RWPE1 (cell line): ENCODE measurements at regions not wholly inside any gene's neighbourhood (a gene's known extent, or its start where the extent isn't known, plus 50 kb on each side); places are given as distances from the start of the nearest gene placed in this dataset.
A peak's percentile ranks its signal among the peaks of the same experiment; 100 is the strongest.

ENCODE experiments used
- CTCF ChIA-PET: fragments of 350-600 bp; sonication (Branson Sonifier 250); formaldehyde crosslinking; extraction: SDS; loops from one replicate; lab custom pipeline; 2021; lab: Yijun Ruan, JAX
- POLR2A ChIA-PET: fragments of 400-600 bp; formaldehyde crosslinking; extraction: SDS; loops from one replicate; lab custom pipeline; 2020; ENCODE audit warnings: antibody characterized with exemption; ENCODE audit not compliant: low non-redundant PET; lab: Yijun Ruan, JAX
- DNase-seq: peaks from one replicate; pipeline ENCODE4 v3.0.0; 2012; ENCODE audit warnings: low spot score
- H3K27ac ChIP-seq: fragments of 450-650 bp; 2 replicates; pipeline ENCODE4 v1.5.1; 2017
- CTCF ChIP-seq: fragments of 450-650 bp; conservative IDR thresholded peaks from 2 replicates; pipeline ENCODE4 v1.5.1; 2017; ENCODE audit warnings: low read depth, mild to moderate bottlenecking

- ChIA-PET POLR2A (no interaction called here), CTCF (interaction anchor here (0.5 kb wide), 1 partner anchor 295 kb away, joined by 3 read pairs; no protein-coding TSS in a partner anchor)
- peak overlapping the region; percentile 77 for H3K27ac ChIP-seq
- DNase-seq = peak; percentile 89
- no peak for TF ChIP-seq CTCF
Observed at GRCh38 chr1:94727846-94728715, 92.1 kb upstream of the SLC44A3 start.

GRCh38 chr1:94726981-94727685 lies 93.0 kb upstream of the SLC44A3 start:
- CTCF ChIA-PET = no interaction called here
- POLR2A ChIA-PET = no interaction called here
- DNase-seq = no peak
- H3K27ac ChIP-seq = peak overlapping the region; percentile 68
- TF ChIP-seq CTCF = no peak

GRCh38 chr1:94725566-94725965 lies 94.6 kb upstream of the SLC44A3 start:
- POLR2A ChIA-PET = no interaction called here
- no peak for TF ChIP-seq CTCF
- no peak for DNase-seq
- CTCF ChIA-PET = no interaction called here
- no peak overlapping the region for H3K27ac ChIP-seq

- CTCF ChIA-PET = interaction anchor here (0.6 kb wide), 1 partner anchor 27 kb away, joined by 3 read pairs; no protein-coding TSS in a partner anchor
- no peak for DNase-seq
- no peak for TF ChIP-seq CTCF
- no peak overlapping the region for H3K27ac ChIP-seq
- POLR2A ChIA-PET = no interaction called here
Observed at GRCh38 chr1:94723894-94724293, 96.3 kb upstream of the SLC44A3 start.

GRCh38 chr1:94723463-94723862 lies 96.7 kb upstream of the SLC44A3 start:
- DNase-seq = no peak

More at GRCh38 chr1:94723463-94723862, 96.7 kb upstream of the SLC44A3 start:
- ChIA-PET POLR2A (no interaction called here), CTCF (interaction anchor here (0.6 kb wide), 1 partner anchor 26 kb away, joined by 3 read pairs; no protein-coding TSS in a partner anchor)
- no peak for TF ChIP-seq CTCF
- H3K27ac ChIP-seq = no peak overlapping the region
